GM23338 (cell line): ENCODE measurements at regions not wholly inside any gene's neighbourhood (a gene's known extent, or its start where the extent isn't known, plus 50 kb on each side); places are given as distances from the start of the nearest gene placed in this dataset.

Source experiments
- ATAC-seq: fragments of 200-7000 bp; cut with Tn5 transposase; 3 replicates; pipeline ENCODE4 v1.9.1; 2020
- DNase-seq: peaks from one replicate; pipeline ENCODE4 v3.0.0-alpha.2; 2015; ENCODE audit warnings: low spot score
- H2AFZ ChIP-seq: fragments of 200-600 bp; sonication (generic); 2 replicates; pipeline ENCODE4 v1.8.0; 2016; ENCODE audit warnings: antibody characterized with exemption, mild to moderate bottlenecking, moderate library complexity
- H3F3A ChIP-seq: fragments of 200-600 bp; sonication (generic); replicated peaks from 2 replicates; pipeline ENCODE4 v1.8.0; 2017; ENCODE audit warnings: antibody characterized with exemption, mixed run types, low read depth
- H3K27ac ChIP-seq: fragments of 200-600 bp; sonication (generic); 2 replicates; pipeline ENCODE4 v1.6.1; 2016; ENCODE audit warnings: low read depth
- H3K27me3 ChIP-seq: fragments of 200-600 bp; sonication (generic); 2 replicates; pipeline ENCODE4 v1.8.0; 2016; ENCODE audit warnings: mild to moderate bottlenecking, mixed run types, moderate library complexity; ENCODE audit not compliant: insufficient read depth
- H3K36me3 ChIP-seq: fragments of 200-600 bp; sonication (generic); 2 replicates; pipeline ENCODE4 v1.8.0; 2016; ENCODE audit warnings: mild to moderate bottlenecking; ENCODE audit not compliant: insufficient read depth
- H3K4me1 ChIP-seq: fragments of 200-600 bp; sonication (generic); 2 replicates; pipeline ENCODE4 v1.8.0; 2016; ENCODE audit warnings: mild to moderate bottlenecking, moderate library complexity; ENCODE audit not compliant: insufficient read depth
- H3K4me2 ChIP-seq: fragments of 200-600 bp; sonication (generic); 2 replicates; pipeline ENCODE4 v1.7.1; 2017; ENCODE audit warnings: mixed run types
- H3K4me3 ChIP-seq: fragments of 200-600 bp; sonication (generic); 2 replicates; pipeline ENCODE4 v1.6.1; 2016; ENCODE audit warnings: mixed run types
- H3K79me2 ChIP-seq: fragments of 200-600 bp; sonication (generic); replicated peaks from 2 replicates; pipeline ENCODE4 v1.8.0; 2017; ENCODE audit warnings: mild to moderate bottlenecking; ENCODE audit not compliant: insufficient read depth
- H3K9me2 ChIP-seq: fragments of 200-600 bp; sonication (generic); 2 replicates; pipeline ENCODE4 v1.8.0; 2017; ENCODE audit not compliant: insufficient read depth
- H4K20me1 ChIP-seq: fragments of 200-600 bp; sonication (generic); replicated peaks from 2 replicates; pipeline ENCODE4 v1.8.0; 2017; ENCODE audit warnings: mild to moderate bottlenecking; ENCODE audit not compliant: insufficient read depth
- H3K27ac Mint-ChIP-seq: 2 replicates; pipeline ENCODE4 v1.8.0; 2020; ENCODE audit warnings: inconsistent platforms, mild to moderate bottlenecking, moderate library complexity, mixed read lengths
- H3K27me3 Mint-ChIP-seq: 3 replicates; pipeline ENCODE4 v1.8.0; 2022; ENCODE audit warnings: low read depth, mild to moderate bottlenecking, moderate library complexity, mixed read lengths, inconsistent platforms; ENCODE audit not compliant: insufficient read depth, poor library complexity
- H3K36me3 Mint-ChIP-seq: 3 replicates; pipeline ENCODE4 v1.8.0; 2021; ENCODE audit warnings: low read depth, mild to moderate bottlenecking, inconsistent platforms, moderate library complexity, mixed read lengths
- H3K4me1 Mint-ChIP-seq: 3 replicates; pipeline ENCODE4 v1.8.0; 2020; ENCODE audit warnings: mild to moderate bottlenecking, inconsistent platforms, mixed read lengths
- H3K4me3 Mint-ChIP-seq: 3 replicates; pipeline ENCODE4 v1.8.0; 2021; ENCODE audit warnings: moderate library complexity, mild to moderate bottlenecking, inconsistent platforms, mixed read lengths
- H3K9me3 Mint-ChIP-seq: 3 replicates; pipeline ENCODE4 v1.8.0; 2020; ENCODE audit warnings: moderate library complexity, mild to moderate bottlenecking, inconsistent platforms, mixed read lengths
- CREB1 ChIP-seq: fragments of 250-450 bp; sonication (Bioruptor Pico); IDR thresholded peaks from 2 replicates; pipeline ENCODE4 v1.5.0; 2020; ENCODE audit warnings: low read depth, mild to moderate bottlenecking, moderate library complexity
- JUNB ChIP-seq: IDR thresholded peaks from one replicate; pipeline ENCODE4 v1.6.1; 2016; ENCODE audit warnings: antibody characterized with exemption; ENCODE audit not compliant: unreplicated experiment
- NANOG ChIP-seq: IDR thresholded peaks from 2 replicates; pipeline ENCODE4 v1.6.1; 2016; ENCODE audit warnings: antibody characterized with exemption, borderline replicate concordance
- POLR2AphosphoS5 ChIP-seq: IDR thresholded peaks from 2 replicates; pipeline ENCODE4 v1.6.1; 2016; ENCODE audit warnings: antibody characterized with exemption, low read depth
- STAT1 ChIP-seq: IDR thresholded peaks from one replicate; pipeline ENCODE4 v1.6.1; 2016; ENCODE audit warnings: antibody characterized with exemption; ENCODE audit not compliant: unreplicated experiment
- ZNF114 ChIP-seq: fragments of 250-450 bp; sonication (Bioruptor Pico); IDR thresholded peaks from 2 replicates; pipeline ENCODE4 v1.5.0; 2020; ENCODE audit warnings: mild to moderate bottlenecking, moderate library complexity
- ZNF331 ChIP-seq: fragments of 250-450 bp; sonication (Bioruptor Pico); IDR thresholded peaks from 2 replicates; pipeline ENCODE4 v1.5.0; 2020; ENCODE audit warnings: low read depth, mild to moderate bottlenecking, moderate library complexity
- TF ChIP-seq, protein P1 (sequence below): IDR thresholded peaks from one replicate; pipeline ENCODE4 v1.6.1; 2018; ENCODE audit warnings: antibody characterized with exemption; ENCODE audit not compliant: unreplicated experiment
- TF ChIP-seq, protein P2 (sequence below): IDR thresholded peaks from 2 replicates; pipeline ENCODE4 v1.6.1; 2016; ENCODE audit warnings: antibody characterized with exemption

DNA sequence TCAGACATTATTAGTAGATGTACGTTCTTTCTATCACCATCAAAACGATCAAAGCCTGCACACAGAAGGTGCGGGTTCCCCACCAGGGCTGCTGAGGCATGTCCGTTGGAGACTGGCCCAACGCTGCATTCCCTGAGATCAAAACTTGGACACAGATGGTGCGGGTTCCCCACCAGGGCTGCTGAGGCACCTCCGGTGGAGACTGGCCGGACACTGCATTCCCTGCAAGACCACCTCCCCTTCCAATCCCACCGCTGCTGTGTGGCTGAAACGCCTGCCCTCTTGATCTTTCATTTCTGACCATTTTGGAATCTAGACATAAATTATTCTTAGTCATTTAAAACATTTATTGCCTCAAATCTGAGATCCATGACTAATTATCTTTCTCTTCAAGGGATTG is 254.2 kb upstream of the SALL3 start:
- H3K9me3 Mint-ChIP-seq, result peaks cover 92% of the 10 kb centered on the region
- Histone ChIP-seq H3K9me2 (no peaks in the 10 kb centered on the region; the same call in 1 of the 2 replicates), H3K4me1 (peaks cover 20% of the 10 kb centered on the region), H3K27me3 (no peaks in the 10 kb centered on the region), H3K79me2 (no peaks in the 10 kb centered on the region), H3K27ac (no peak overlapping the region), H3K4me3 (no peak overlapping the region), H4K20me1 (no peaks in the 10 kb centered on the region), H3K4me2 (no peak overlapping the region), H2AFZ (no peak overlapping the region), H3F3A (no peaks in the 10 kb centered on the region), H3K36me3 (no peaks in the 10 kb centered on the region)
- H3K36me3 Mint-ChIP-seq, result peaks cover 30% of the 10 kb centered on the region
- H3K27me3 Mint-ChIP-seq, result peaks cover 4% of the 10 kb centered on the region
- ATAC-seq (no peak), DNase-seq (no peak)
- no peak overlapping the region for H3K27ac Mint-ChIP-seq
- H3K4me1 Mint-ChIP-seq, result peaks cover 14% of the 10 kb centered on the region; the same call in 2 of the 3 replicates
- no peak overlapping the region for H3K4me3 Mint-ChIP-seq
- TF ChIP-seq NANOG (no peak), STAT1 (no peak), CREB1 (CRISPR knock-in tag) (no peak), POLR2AphosphoS5 (no peak)

DNA sequence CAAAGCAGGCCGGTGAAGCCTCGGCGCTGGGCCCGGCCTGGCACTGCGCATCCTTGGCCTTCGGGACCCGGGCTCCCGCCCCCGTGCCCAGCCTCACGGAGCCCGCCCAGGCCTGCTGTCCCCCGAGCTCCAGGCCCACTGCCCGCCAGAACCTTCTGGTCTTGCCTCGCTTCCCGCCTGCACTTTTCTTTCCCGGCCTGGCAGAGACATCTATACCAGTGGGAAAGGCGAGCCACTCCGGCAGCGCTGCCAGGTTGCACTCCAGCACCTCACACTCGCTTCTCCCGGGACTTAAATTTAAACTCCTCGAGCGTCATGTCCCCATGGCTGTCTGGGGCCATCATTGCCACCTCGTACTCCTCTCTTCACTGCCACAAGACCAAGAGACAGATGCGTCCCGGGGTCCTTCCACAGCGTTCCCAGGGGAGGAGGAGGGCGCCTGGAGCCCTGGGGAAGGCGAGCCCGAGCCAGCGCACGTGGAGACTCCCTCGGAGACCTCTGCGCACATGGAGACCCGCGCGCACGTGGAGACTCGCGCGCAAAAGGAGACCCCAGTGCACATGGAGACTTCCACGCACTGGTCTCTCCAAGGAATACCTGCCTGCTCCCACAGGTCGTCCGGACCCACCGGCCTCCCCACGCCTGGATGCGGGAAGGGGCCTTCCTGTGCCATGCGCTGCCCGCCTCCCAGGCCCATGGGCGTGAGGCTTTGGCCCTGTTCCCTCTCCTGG is 253.1 kb upstream of the SALL3 start:
- TF ChIP-seq CREB1 (CRISPR knock-in tag), result no peak
- no peak for TF ChIP-seq ZNF331
- TF ChIP-seq, protein P1, sequence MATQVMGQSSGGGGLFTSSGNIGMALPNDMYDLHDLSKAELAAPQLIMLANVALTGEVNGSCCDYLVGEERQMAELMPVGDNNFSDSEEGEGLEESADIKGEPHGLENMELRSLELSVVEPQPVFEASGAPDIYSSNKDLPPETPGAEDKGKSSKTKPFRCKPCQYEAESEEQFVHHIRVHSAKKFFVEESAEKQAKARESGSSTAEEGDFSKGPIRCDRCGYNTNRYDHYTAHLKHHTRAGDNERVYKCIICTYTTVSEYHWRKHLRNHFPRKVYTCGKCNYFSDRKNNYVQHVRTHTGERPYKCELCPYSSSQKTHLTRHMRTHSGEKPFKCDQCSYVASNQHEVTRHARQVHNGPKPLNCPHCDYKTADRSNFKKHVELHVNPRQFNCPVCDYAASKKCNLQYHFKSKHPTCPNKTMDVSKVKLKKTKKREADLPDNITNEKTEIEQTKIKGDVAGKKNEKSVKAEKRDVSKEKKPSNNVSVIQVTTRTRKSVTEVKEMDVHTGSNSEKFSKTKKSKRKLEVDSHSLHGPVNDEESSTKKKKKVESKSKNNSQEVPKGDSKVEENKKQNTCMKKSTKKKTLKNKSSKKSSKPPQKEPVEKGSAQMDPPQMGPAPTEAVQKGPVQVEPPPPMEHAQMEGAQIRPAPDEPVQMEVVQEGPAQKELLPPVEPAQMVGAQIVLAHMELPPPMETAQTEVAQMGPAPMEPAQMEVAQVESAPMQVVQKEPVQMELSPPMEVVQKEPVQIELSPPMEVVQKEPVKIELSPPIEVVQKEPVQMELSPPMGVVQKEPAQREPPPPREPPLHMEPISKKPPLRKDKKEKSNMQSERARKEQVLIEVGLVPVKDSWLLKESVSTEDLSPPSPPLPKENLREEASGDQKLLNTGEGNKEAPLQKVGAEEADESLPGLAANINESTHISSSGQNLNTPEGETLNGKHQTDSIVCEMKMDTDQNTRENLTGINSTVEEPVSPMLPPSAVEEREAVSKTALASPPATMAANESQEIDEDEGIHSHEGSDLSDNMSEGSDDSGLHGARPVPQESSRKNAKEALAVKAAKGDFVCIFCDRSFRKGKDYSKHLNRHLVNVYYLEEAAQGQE, result no peak
- no peak for TF ChIP-seq NANOG
- no peak for TF ChIP-seq STAT1
- TF ChIP-seq, protein P2, sequence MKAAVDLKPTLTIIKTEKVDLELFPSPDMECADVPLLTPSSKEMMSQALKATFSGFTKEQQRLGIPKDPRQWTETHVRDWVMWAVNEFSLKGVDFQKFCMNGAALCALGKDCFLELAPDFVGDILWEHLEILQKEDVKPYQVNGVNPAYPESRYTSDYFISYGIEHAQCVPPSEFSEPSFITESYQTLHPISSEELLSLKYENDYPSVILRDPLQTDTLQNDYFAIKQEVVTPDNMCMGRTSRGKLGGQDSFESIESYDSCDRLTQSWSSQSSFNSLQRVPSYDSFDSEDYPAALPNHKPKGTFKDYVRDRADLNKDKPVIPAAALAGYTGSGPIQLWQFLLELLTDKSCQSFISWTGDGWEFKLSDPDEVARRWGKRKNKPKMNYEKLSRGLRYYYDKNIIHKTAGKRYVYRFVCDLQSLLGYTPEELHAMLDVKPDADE, result no peak
- no peak for TF ChIP-seq JUNB
- no peak for TF ChIP-seq POLR2AphosphoS5
- TF ChIP-seq ZNF114 (CRISPR knock-in tag), result no peak
- Mint-ChIP-seq H3K27me3 (peaks cover 5% of the 10 kb centered on the region), H3K4me3 (no peak overlapping the region), H3K9me3 (peaks cover 98% of the 10 kb centered on the region), H3K4me1 (peaks cover 14% of the 10 kb centered on the region), H3K36me3 (peaks cover 34% of the 10 kb centered on the region), H3K27ac (no peak overlapping the region)
- no peaks in the 10 kb centered on the region for H3K36me3 ChIP-seq
- DNase-seq (no peak), ATAC-seq (no peak)
- H3K27me3 ChIP-seq, result no peaks in the 10 kb centered on the region
- H3F3A ChIP-seq, result no peaks in the 10 kb centered on the region
- peaks cover 16% of the 10 kb centered on the region for H3K4me1 ChIP-seq
- H4K20me1 ChIP-seq, result no peaks in the 10 kb centered on the region
- H2AFZ ChIP-seq, result no peak overlapping the region
- H3K27ac ChIP-seq, result no peak overlapping the region
- H3K79me2 ChIP-seq, result no peaks in the 10 kb centered on the region
- H3K9me2 ChIP-seq, result no peaks in the 10 kb centered on the region
- no peak overlapping the region for H3K4me2 ChIP-seq
- no peak overlapping the region for H3K4me3 ChIP-seq
